ENCODE measurements at regions not wholly inside any gene's neighbourhood (a gene's known extent, or its start where the extent isn't known, plus 50 kb on each side); places are given as distances from the start of the nearest gene placed in this dataset.
"Not testable (repeated sequence)": the region's sequence is repeated elsewhere in the genome, so short reads cannot be mapped to it uniquely, and the experiment has no call there.

- no peaks in the 10 kb centered on the region for H3K9me3 Mint-ChIP-seq
- H3K4me3 Mint-ChIP-seq = no peak overlapping the region
- H3K36me3 Mint-ChIP-seq (ENCODE audit: low read depth) = no peaks in the 10 kb centered on the region
- H3K4me1 Mint-ChIP-seq = no peaks in the 10 kb centered on the region
- H3K27me3 Mint-ChIP-seq = no peaks in the 10 kb centered on the region
- ATAC-seq (replicated peaks) = no peak
- no peak overlapping the region for H3K27ac Mint-ChIP-seq
Observed at GRCh38 chr3:189375532-189375931, 203.8 kb downstream of the TPRG1 start.

DNA sequence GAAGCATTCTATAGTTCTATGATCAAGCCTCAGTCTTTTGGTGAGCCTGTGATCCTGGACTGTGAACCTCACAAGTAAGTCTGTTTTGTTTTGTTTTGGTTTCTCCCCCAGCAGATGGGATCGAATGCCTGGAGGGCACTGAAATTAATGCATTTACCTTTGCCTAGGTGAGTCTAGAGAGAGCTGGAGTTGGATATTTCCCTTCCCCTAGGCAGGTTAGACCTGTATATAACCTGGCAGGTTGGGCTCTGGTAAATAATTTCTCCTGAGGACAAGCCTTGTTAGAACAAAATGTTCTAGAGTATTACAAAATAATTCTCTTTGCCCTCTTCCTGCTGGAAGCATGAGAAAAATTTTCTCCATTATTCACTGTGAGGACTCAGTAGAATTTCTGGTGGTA is 211.9 kb downstream of the TPRG1 start:
- Mint-ChIP-seq H3K4me1 (no peaks in the 10 kb centered on the region), H3K27me3 (no peaks in the 10 kb centered on the region), H3K27ac (no peak overlapping the region), H3K9me3 (no peaks in the 10 kb centered on the region), H3K4me3 (no peak overlapping the region), H3K36me3 (ENCODE audit: low read depth) (no peaks in the 10 kb centered on the region)
- ATAC-seq (replicated peaks) = no peak

GRCh38 chr3:189385880-189386279 is 214.1 kb downstream of the TPRG1 start:
- not testable (repeated sequence) for H3K36me3 Mint-ChIP-seq (ENCODE audit: low read depth); ATAC-seq (replicated peaks); H3K9me3 Mint-ChIP-seq; H3K4me3 Mint-ChIP-seq; H3K27ac Mint-ChIP-seq; H3K4me1 Mint-ChIP-seq; H3K27me3 Mint-ChIP-seq

- no peak for ATAC-seq (replicated peaks)
- Mint-ChIP-seq H3K4me1 (no peaks in the 10 kb centered on the region), H3K27me3 (no peaks in the 10 kb centered on the region), H3K36me3 (ENCODE audit: low read depth) (no peaks in the 10 kb centered on the region), H3K9me3 (no peaks in the 10 kb centered on the region), H3K27ac (no peak overlapping the region), H3K4me3 (no peak overlapping the region)
Observed at GRCh38 chr3:189386739-189387138, 215.0 kb downstream of the TPRG1 start.

- Mint-ChIP-seq H3K27ac (no peak overlapping the region), H3K9me3 (no peaks in the 10 kb centered on the region), H3K36me3 (ENCODE audit: low read depth) (no peaks in the 10 kb centered on the region), H3K4me3 (no peak overlapping the region), H3K4me1 (peaks cover 2% of the 10 kb centered on the region), H3K27me3 (no peaks in the 10 kb centered on the region)
- no peak for ATAC-seq (replicated peaks)
Observed at GRCh38 chr3:189389346-189389745, 217.6 kb downstream of the TPRG1 start.

DNA sequence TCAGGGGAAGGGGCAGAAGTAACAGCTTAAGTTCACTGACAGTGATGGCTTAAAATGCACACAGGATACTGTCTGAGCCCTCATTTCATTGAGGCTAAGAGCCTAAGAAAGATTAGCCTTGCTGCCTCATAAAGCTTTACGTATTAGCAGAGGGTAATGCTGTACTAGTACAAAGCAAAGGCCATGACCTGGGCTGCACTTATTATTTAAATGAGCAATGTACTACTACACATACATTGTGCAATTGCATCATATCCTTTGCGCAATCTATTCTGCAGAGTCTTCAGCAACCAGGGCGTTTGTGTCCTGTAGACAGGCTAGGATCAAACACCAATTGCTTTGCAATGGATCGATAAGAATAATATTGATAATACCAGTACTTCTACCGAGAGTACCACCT is 221.8 kb downstream of the TPRG1 start:
- Mint-ChIP-seq H3K27me3 (no peaks in the 10 kb centered on the region), H3K36me3 (ENCODE audit: low read depth) (no peaks in the 10 kb centered on the region), H3K4me3 (no peak overlapping the region), H3K9me3 (no peaks in the 10 kb centered on the region), H3K27ac (no peak overlapping the region), H3K4me1 (peaks cover 12% of the 10 kb centered on the region)
- no peak for ATAC-seq (replicated peaks)

DNA sequence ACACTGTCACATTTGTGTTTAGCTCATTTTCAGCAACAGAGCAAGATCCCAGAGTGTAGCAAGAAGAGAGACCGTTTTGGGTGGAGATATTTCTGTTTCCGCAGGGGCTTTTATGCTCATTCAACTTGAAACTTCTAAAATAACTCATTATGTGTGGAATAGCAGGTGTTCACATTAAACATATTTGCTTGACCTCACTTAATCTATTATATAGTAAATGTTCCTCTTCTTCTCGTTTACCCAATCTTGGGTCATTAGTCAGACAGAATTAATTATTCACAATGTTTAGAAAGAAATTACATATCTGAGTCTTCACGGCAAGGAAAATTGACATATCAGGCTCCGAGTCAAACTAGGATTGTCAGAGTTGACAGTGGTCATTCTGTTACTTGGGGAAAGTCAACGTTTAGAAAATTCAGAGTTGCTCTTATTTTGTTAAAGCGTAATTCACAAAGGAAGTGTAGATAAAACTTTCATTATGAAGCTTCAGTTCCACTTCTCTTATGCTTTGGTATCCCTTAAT is 222.9 kb downstream of the TPRG1 start:
- peak overlapping the region; percentile 1 for H3K4me3 Mint-ChIP-seq
- no peaks in the 10 kb centered on the region for H3K27me3 Mint-ChIP-seq
- ATAC-seq (replicated peaks) = peak; percentile 85

GRCh38 chr3:189395825-189396224 is 224.1 kb downstream of the TPRG1 start:
- Mint-ChIP-seq H3K27me3 (no peaks in the 10 kb centered on the region), H3K4me1 (peaks cover 12% of the 10 kb centered on the region), H3K4me3 (no peak overlapping the region), H3K9me3 (no peaks in the 10 kb centered on the region), H3K36me3 (ENCODE audit: low read depth) (no peaks in the 10 kb centered on the region), H3K27ac (no peak overlapping the region)
- ATAC-seq (replicated peaks) = no peak

More for the DNA sequence above, 222.9 kb downstream of the TPRG1 start:
- peak overlapping the region; percentile 20 for H3K27ac Mint-ChIP-seq
- H3K9me3 Mint-ChIP-seq = no peaks in the 10 kb centered on the region
- H3K36me3 Mint-ChIP-seq (ENCODE audit: low read depth) = no peaks in the 10 kb centered on the region
- H3K4me1 Mint-ChIP-seq = peaks cover 12% of the 10 kb centered on the region

DNA sequence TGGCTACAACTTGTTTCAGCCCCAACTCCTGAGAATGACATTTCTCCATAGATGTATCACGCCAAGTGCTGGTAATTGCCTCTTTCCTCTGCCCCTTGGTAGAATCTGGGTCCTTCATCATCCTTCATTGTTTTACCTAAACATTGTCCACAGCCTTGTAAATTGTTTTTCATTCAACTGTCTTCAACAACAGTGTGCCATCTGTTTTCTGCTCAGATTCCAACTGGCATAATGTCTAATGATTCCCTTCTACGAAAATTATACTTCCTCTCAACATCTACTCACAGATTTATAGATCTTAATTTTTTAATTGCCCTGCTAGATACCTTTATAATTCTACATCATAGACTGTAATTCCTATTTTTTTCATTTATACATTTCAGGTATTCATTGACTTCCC is 226.9 kb downstream of the TPRG1 start:
- Mint-ChIP-seq H3K36me3 (ENCODE audit: low read depth) (no peaks in the 10 kb centered on the region), H3K9me3 (peaks cover 4% of the 10 kb centered on the region), H3K27ac (no peak overlapping the region), H3K27me3 (no peaks in the 10 kb centered on the region), H3K4me3 (no peak overlapping the region), H3K4me1 (peaks cover 12% of the 10 kb centered on the region)
- no peak for ATAC-seq (replicated peaks)

- peaks cover 8% of the 10 kb centered on the region for H3K4me1 Mint-ChIP-seq
- H3K4me3 Mint-ChIP-seq = no peak overlapping the region
- H3K27me3 Mint-ChIP-seq = no peaks in the 10 kb centered on the region
- no peak overlapping the region for H3K27ac Mint-ChIP-seq
- no peak for ATAC-seq (replicated peaks)
- H3K36me3 Mint-ChIP-seq (ENCODE audit: low read depth) = no peaks in the 10 kb centered on the region
- H3K9me3 Mint-ChIP-seq = peaks cover 4% of the 10 kb centered on the region
Observed at GRCh38 chr3:189401196-189401595, 229.4 kb downstream of the TPRG1 start.

GRCh38 chr3:189403194-189403593 is 228.0 kb upstream of the TP63 start:
- Mint-ChIP-seq H3K9me3 (peaks cover 4% of the 10 kb centered on the region), H3K4me1 (peaks cover 8% of the 10 kb centered on the region), H3K27me3 (no peaks in the 10 kb centered on the region), H3K27ac (no peak overlapping the region), H3K4me3 (no peak overlapping the region), H3K36me3 (ENCODE audit: low read depth) (no peaks in the 10 kb centered on the region)
- no peak for ATAC-seq (replicated peaks)

DNA sequence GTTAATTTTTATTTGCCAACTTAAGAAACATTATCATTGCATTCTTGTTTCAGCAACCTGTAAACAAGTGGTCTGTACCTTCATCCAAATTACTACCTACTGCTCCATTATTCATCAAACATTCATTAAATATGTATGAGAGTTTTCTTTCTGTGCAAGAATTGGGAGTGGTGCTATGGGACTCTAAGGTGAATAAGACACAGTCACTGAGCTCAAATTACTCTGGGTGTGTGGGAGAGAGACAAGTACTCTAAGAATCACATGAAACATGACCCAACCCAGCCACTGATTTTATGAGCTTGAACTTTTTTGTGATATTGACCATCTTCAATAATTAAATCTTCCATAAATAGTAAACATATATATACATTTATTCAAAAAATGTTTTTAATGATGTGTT is 227.2 kb upstream of the TP63 start:
- Mint-ChIP-seq H3K9me3 (peaks cover 4% of the 10 kb centered on the region), H3K4me3 (no peak overlapping the region), H3K27ac (no peak overlapping the region), H3K4me1 (peaks cover 8% of the 10 kb centered on the region), H3K27me3 (no peaks in the 10 kb centered on the region), H3K36me3 (ENCODE audit: low read depth) (no peaks in the 10 kb centered on the region)
- no peak for ATAC-seq (replicated peaks)

GRCh38 chr3:189404797-189405484 is 226.2 kb upstream of the TP63 start:
- peaks cover 4% of the 10 kb centered on the region for H3K9me3 Mint-ChIP-seq
- no peak overlapping the region for H3K4me3 Mint-ChIP-seq
- no peaks in the 10 kb centered on the region for H3K36me3 Mint-ChIP-seq (ENCODE audit: low read depth)

DNA sequence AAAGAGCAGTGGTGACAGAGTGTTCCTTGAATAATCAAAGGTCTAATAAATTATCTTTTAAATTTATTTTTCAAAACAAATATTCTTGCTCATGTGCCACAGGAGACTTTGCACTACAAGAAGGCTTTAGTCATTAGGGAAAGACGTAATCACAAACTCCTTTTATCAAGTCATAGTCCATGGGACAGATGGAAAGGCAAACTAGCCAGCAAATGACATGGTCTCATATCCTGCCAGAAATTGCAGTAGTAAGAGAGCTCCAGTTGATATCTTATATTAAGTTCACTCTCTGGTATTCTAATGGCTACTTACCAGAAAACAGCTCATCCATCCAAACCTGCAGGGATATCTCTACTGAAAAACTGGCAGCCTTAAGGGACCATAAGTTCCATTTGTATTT is 225.0 kb upstream of the TP63 start:
- Mint-ChIP-seq H3K4me1 (peaks cover 8% of the 10 kb centered on the region), H3K27ac (no peak overlapping the region)

More at GRCh38 chr3:189404797-189405484, 226.2 kb upstream of the TP63 start:
- peaks cover 8% of the 10 kb centered on the region for H3K4me1 Mint-ChIP-seq
- ATAC-seq (replicated peaks) = peak; percentile 77
- no peak overlapping the region for H3K27ac Mint-ChIP-seq
- no peaks in the 10 kb centered on the region for H3K27me3 Mint-ChIP-seq

GRCh38 chr3:189410522-189410921 is 220.7 kb upstream of the TP63 start:
- H3K9me3 Mint-ChIP-seq = no peaks in the 10 kb centered on the region
- ATAC-seq (replicated peaks) = no peak
- H3K4me3 Mint-ChIP-seq = no peak overlapping the region
- no peaks in the 10 kb centered on the region for H3K36me3 Mint-ChIP-seq (ENCODE audit: low read depth)
- no peaks in the 10 kb centered on the region for H3K4me1 Mint-ChIP-seq
- H3K27ac Mint-ChIP-seq = no peak overlapping the region
- no peaks in the 10 kb centered on the region for H3K27me3 Mint-ChIP-seq

More for the DNA sequence above, 225.0 kb upstream of the TP63 start:
- ATAC-seq (replicated peaks) = no peak
- peaks cover 4% of the 10 kb centered on the region for H3K9me3 Mint-ChIP-seq
- H3K36me3 Mint-ChIP-seq (ENCODE audit: low read depth) = no peaks in the 10 kb centered on the region
- no peak overlapping the region for H3K4me3 Mint-ChIP-seq
- no peaks in the 10 kb centered on the region for H3K27me3 Mint-ChIP-seq
